IMR-90 (cell line): ENCODE measurements at regions not wholly inside any gene's neighbourhood (a gene's known extent, or its start where the extent isn't known, plus 50 kb on each side); places are given as distances from the start of the nearest gene placed in this dataset.

Experiments used
- BHLHE40 ChIP-seq: fragments of 150-350 bp; IDR thresholded peaks from 2 replicates; pipeline ENCODE4 v1.6.1; 2016; ENCODE audit warnings: mild to moderate bottlenecking, low read depth, low read length
- CEBPB ChIP-seq: IDR thresholded peaks from 2 replicates; pipeline ENCODE4 v1.6.1; 2012; ENCODE audit warnings: low read depth, low read length, improper control_type of control experiment
- MXI1 ChIP-seq: IDR thresholded peaks from 2 replicates; pipeline ENCODE4 v1.6.1; 2012; ENCODE audit warnings: low read depth, mild to moderate bottlenecking, low read length, moderate library complexity, borderline replicate concordance
- POLR2A ChIP-seq: IDR thresholded peaks from 2 replicates; pipeline ENCODE4 v1.6.1; 2012; ENCODE audit warnings: mild to moderate bottlenecking, low read depth, low read length
- TF ChIP-seq, protein P1 (sequence below): conservative IDR thresholded peaks from 2 replicates; pipeline ENCODE4 v1.5.1; 2012; ENCODE audit warnings: mild to moderate bottlenecking, low read depth, low read length, improper control_type of control experiment

DNA sequence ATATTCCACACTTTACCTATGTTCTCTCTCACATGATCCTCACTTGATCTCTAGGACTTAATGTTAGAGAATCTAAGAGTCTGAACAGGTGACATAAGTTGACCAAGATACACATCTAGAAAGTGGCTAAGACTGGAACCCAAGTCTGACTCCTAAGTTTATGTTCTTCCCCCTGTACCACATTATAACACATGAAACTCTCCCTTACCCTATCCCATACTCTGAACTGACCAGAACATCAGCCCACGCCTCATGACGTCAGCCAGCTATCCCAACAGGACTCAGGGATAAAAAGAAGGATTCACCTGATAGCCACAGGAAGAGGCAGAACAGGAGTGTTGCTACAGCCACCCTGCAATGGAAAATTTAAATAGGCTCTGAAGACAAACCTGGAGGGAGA is 392.2 kb downstream of the ZEB2 start:
- TF ChIP-seq, protein P1, sequence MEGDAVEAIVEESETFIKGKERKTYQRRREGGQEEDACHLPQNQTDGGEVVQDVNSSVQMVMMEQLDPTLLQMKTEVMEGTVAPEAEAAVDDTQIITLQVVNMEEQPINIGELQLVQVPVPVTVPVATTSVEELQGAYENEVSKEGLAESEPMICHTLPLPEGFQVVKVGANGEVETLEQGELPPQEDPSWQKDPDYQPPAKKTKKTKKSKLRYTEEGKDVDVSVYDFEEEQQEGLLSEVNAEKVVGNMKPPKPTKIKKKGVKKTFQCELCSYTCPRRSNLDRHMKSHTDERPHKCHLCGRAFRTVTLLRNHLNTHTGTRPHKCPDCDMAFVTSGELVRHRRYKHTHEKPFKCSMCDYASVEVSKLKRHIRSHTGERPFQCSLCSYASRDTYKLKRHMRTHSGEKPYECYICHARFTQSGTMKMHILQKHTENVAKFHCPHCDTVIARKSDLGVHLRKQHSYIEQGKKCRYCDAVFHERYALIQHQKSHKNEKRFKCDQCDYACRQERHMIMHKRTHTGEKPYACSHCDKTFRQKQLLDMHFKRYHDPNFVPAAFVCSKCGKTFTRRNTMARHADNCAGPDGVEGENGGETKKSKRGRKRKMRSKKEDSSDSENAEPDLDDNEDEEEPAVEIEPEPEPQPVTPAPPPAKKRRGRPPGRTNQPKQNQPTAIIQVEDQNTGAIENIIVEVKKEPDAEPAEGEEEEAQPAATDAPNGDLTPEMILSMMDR = no peak
- TF ChIP-seq POLR2A (no peak), CEBPB (no peak), BHLHE40 (no peak), MXI1 (no peak)
